HG02870 (cell line): ENCODE measurements at regions not wholly inside any gene's neighbourhood (a gene's known extent, or its start where the extent isn't known, plus 50 kb on each side); places are given as distances from the start of the nearest gene placed in this dataset.
"Not testable (repeated sequence)": the region's sequence is repeated elsewhere in the genome, so short reads cannot be mapped to it uniquely, and the experiment has no call there.

ENCODE experiments used
- ATAC-seq: cut with Tn5 transposase; IDR thresholded peaks from one replicate; pipeline ENCODE4 v1.9.1; 2021; ENCODE audit warnings: mild to moderate bottlenecking, moderate library complexity; ENCODE audit not compliant: unreplicated experiment

GRCh38 chr1:143845193-143845592 lies 126.6 kb downstream of the FAM72C start:
- ATAC-seq = not testable (repeated sequence)

DNA sequence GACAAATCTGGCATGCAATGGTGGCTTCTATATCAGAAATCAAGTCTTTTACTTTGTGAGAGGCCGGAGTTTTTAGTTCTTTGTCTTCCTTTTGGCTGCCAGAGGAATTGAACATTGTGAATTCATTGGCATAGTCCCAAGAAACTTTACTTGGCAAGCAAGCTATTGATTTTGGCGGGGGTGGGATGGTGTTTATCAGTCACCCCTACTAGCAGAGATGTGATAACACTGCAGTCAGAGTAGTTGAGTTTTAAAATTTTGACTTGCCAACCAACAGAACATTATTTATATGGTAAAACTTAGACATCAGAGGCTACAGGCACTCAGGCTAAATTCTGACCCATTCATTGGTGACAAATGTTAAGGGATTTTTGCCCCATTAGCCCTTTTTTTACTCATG lies 129.7 kb downstream of the FAM72C start:
- ATAC-seq = not testable (repeated sequence)

GRCh38 chr1:143839182-143839581 lies 132.6 kb downstream of the FAM72C start:
- ATAC-seq = not testable (repeated sequence)

DNA sequence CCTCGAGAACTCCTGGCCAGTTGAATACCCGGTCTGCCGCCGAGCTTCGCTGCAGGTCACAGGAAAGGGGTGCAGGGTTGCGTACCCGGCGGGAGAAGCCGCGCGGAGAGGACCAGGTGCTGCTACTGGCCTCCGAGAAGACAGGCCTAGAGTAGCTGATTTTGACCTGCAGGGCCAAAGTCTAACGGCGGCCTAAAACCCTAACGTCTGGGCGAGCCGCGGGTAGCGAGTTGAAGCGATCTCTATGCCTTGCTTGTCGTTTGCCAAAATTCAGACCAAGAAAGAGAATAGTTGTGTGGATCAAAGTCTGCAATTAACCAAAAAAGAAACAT lies 133.2 kb downstream of the FAM72C start:
- ATAC-seq = not testable (repeated sequence)

DNA sequence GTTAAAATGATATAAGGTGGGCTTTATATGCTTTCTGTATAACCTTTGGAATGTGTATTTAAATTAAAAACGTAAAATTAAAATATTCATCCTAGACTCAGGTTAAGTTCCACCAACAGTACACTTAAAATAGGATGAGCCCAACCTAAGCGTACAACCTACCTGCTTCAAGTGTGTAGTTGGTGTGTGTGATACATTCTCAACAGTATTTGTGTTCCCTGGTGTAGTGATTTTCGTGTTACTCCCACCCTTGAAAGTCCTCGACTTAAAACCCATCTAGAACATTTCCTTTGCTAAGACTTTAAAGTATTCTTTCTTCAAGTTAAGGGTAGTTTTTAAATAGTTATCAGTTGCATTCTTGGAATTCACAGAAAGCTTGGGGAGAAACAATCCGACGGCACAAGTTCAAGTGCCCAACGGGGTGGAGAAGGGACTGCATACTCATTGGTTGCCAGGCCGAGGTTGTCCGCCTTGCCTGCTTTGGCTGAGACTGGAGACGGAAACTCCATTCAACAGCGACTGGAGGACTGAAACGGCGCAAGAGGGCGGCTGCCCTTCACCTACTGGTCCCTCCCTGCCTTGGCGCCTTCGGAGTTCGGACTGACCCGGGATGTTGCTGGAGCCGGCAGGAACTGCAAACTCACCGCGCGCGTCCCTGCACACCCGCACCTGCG lies 133.7 kb downstream of the FAM72C start:
- ATAC-seq = not testable (repeated sequence)

GRCh38 chr1:143833376-143833775 lies 138.4 kb downstream of the FAM72C start:
- ATAC-seq = not testable (repeated sequence)

- ATAC-seq = not testable (repeated sequence)
Observed at GRCh38 chr1:143832379-143832716, 139.4 kb downstream of the FAM72C start.

- ATAC-seq = not testable (repeated sequence)
Observed at GRCh38 chr1:143831479-143832378, 140.1 kb downstream of the FAM72C start.

DNA sequence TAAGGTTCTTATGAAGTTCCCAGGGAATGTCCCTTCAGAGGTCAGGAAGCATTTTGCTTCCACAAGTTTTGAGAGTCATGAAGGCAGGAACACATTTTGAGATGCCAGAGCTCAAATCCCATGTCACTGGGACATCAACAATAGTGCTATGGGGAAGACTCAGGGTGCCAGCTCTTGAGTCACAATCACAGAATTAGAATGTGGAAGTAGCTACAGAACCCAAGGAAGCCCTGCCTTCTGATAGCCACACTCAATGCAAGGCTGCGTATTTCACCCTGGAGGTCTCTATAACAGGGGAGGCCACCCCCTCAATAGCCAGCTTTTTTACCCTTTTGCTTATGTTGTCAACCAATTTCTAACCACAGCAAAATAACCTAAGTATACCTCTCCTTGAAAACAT lies 145.6 kb downstream of the FAM72C start:
- not testable (repeated sequence) for ATAC-seq

DNA sequence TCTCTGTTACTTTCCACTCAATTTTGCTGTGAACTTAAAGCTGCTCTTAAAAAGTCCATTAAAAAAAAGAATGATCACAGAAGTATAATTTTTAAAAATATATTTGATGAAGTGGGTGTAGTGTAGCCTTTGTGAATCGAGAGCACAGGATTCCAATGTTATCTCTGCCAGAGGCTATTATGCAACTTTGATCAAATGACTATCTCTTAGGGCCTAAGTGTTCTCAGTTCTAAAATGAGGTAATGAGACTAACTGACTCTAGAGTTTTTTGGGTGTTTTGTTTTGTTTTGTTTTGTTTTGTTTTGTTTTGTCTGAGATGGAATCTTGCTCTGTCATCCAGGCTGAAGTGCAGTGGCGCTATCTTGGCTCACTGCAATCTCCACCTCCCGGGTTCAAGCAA lies 147.5 kb downstream of the FAM72C start:
- not testable (repeated sequence) for ATAC-seq

DNA sequence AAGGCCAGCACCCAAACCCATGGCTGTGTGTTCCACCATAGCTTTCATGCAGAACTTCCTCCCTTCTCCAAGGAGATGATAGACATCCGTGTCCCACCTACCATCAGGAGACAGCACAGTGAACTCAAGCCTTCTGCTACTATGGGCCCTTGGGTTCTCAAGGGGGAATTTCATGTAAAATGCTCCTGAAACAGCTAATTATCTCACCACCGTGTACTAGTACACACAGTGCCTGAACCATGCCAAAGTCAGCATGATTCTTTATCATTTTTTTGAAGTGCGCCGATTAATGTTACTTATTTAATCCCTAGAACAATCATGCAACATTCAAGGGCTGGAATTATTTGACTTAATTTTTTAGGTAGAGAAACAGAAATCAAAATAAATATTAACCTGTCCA lies 151.7 kb downstream of the FAM72C start:
- ATAC-seq = not testable (repeated sequence)

GRCh38 chr1:143816369-143816768 lies 155.4 kb downstream of the FAM72C start:
- ATAC-seq = not testable (repeated sequence)

DNA sequence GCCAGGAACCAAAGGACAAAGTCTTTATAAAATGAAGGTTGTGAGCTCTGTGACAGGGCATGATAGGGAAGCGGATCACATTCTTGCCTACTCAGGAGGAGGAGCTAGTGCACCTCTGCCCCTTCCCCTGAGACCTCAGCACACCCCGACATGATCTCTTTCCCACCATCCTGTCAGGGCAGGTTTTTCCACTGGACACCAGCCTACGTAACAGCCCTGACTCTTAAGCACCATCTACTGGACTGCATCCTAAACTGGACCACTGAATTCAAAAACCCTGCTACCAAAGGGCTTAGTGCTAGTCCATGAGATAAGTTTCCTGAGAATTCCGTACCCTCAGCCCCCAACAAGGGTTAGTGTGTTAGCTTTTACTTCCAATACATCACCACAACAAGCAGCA lies 166.4 kb downstream of the FAM72C start:
- ATAC-seq = not testable (repeated sequence)

DNA sequence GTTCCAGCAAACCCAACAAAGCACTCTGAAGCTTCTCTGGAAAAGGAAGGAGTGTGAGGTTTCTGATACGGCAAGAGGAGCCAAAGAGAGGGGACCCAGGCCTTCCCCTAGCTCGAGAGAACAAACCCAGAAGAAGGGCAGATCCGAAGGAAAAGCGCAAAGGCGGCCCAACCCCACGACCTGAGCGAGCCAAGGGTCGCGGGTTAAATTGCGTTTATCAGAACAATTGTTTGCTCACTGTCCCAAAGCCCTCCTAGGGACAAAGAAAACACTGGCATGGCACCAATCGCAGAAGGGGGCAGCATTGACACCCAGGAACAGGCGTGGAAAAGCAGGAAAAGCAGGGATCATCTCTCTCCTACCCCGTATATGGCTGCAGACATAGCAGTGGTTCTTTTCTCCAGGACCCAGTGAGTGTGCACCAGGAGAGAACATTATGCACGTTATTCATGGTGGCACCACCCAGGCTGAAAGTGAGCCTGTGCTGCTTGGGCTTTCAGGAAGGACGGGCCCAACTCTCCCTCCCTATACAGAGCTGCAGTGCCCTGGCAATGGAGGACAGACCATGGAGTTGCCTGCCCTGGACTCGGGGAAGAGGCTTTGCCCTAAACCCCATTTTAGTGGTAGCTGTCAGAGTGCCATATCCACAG lies 167.0 kb downstream of the FAM72C start:
- not testable (repeated sequence) for ATAC-seq

GRCh38 chr1:143803927-143804411 lies 167.8 kb downstream of the FAM72C start:
- not testable (repeated sequence) for ATAC-seq

GRCh38 chr1:143803095-143803494 lies 168.7 kb downstream of the FAM72C start:
- ATAC-seq = not testable (repeated sequence)

GRCh38 chr1:143799568-143800187 lies 172.1 kb downstream of the FAM72C start:
- ATAC-seq = peak; percentile 75

GRCh38 chr1:143796369-143796768 lies 175.4 kb downstream of the FAM72C start:
- ATAC-seq = not testable (repeated sequence)

DNA sequence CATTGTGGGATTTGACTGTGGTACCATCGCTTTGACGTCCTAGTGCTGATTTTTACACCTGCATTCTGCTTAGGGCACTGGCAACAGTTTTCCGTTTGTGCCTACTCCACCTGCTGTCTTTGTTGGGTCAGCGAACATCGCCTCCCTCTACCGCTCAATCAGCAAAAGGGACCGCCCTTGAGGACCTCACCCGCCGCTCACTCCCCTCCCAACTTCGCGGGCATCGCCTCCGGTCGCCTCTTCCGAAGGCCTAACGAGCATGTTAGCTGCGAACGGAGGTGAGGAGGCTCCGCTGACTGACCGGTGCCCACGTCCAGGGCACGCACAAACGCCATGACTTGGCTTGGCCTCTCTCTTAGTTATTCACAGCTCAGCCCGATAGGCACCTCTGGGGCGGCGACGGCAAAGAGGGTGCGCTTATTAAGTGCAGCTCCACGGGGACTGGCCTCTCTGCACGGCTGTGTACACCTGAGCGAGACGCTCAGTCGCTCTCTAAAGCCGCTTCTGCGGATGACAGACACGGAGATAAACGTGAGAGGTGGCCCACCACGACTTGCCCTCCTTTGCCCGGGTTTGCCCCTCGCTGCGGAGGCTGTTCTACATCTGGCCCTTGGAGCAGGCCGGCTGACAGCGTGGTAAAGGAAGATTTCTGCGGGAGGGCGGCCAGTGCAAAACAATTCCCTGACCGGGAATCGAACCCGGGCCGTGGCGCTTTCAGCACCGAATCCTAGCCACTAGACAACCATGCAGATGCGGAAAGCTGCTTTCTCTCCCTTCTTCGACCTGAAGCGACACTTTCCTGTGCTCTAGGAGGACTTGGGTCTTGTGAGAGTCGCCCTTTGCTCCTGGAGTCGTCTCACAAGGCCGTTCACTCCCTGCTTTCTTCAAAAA lies 179.5 kb downstream of the FAM72C start:
- ATAC-seq = not testable (repeated sequence)

GRCh38 chr1:143786381-143786780 lies 185.4 kb downstream of the FAM72C start:
- not testable (repeated sequence) for ATAC-seq
